ENCODE measurements at regions not wholly inside any gene's neighbourhood (a gene's known extent, or its start where the extent isn't known, plus 50 kb on each side); places are given as distances from the start of the nearest gene placed in this dataset.

DNA sequence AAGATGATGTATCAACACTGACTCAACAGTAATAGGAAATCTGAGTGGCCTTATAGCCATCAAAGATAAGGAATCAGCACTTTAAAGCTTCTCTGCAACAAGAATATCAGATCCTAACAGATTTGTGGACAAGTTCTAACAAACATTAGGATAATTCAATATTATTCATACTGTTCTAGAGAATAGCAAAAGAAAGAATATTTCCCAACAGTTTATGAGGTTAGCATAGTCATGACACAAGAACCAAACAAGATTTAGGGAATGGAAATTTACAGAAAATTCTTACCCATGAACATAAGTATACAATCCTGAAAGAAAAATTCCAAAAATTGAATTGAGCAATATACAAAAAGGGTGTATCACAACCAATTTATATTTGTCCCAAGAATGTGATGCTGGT lies 64.3 kb upstream of the BTBD3 start:
- TF ChIP-seq, protein P1, sequence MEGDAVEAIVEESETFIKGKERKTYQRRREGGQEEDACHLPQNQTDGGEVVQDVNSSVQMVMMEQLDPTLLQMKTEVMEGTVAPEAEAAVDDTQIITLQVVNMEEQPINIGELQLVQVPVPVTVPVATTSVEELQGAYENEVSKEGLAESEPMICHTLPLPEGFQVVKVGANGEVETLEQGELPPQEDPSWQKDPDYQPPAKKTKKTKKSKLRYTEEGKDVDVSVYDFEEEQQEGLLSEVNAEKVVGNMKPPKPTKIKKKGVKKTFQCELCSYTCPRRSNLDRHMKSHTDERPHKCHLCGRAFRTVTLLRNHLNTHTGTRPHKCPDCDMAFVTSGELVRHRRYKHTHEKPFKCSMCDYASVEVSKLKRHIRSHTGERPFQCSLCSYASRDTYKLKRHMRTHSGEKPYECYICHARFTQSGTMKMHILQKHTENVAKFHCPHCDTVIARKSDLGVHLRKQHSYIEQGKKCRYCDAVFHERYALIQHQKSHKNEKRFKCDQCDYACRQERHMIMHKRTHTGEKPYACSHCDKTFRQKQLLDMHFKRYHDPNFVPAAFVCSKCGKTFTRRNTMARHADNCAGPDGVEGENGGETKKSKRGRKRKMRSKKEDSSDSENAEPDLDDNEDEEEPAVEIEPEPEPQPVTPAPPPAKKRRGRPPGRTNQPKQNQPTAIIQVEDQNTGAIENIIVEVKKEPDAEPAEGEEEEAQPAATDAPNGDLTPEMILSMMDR (IDR thresholded peaks at IDR 0.05): no peak
- TF ChIP-seq POLR2A (IDR thresholded peaks at IDR 0.05) (no peak), POLR2AphosphoS5 (IDR thresholded peaks at IDR 0.05) (no peak), EP300 (IDR thresholded peaks at IDR 0.05) (no peak)

Measured in sigmoid colon (tissue), 4 donors.